Fibroblast of mammary gland (primary cell): ENCODE measurements at regions not wholly inside any gene's neighbourhood (a gene's known extent, or its start where the extent isn't known, plus 50 kb on each side); places are given as distances from the start of the nearest gene placed in this dataset.
"Not testable (repeated sequence)": the region's sequence is repeated elsewhere in the genome, so short reads cannot be mapped to it uniquely, and the experiment has no call there.

Experiments used
- DNase-seq: peaks from one replicate; pipeline ENCODE4 v3.0.0-alpha.2; 2010; ENCODE audit warnings: low read depth
- H3K4me3 ChIP-seq: 2 replicates; pipeline ENCODE4 v1.5.1; 2011; ENCODE audit warnings: low read depth, mild to moderate bottlenecking, low read length, moderate library complexity; ENCODE audit not compliant: control insufficient read depth
- TF ChIP-seq, protein P1 (sequence below): conservative IDR thresholded peaks from 2 replicates; pipeline ENCODE4 v1.5.1; 2011; ENCODE audit warnings: low read depth, low read length, inconsistent platforms; ENCODE audit not compliant: control insufficient read depth, insufficient read depth

DNA sequence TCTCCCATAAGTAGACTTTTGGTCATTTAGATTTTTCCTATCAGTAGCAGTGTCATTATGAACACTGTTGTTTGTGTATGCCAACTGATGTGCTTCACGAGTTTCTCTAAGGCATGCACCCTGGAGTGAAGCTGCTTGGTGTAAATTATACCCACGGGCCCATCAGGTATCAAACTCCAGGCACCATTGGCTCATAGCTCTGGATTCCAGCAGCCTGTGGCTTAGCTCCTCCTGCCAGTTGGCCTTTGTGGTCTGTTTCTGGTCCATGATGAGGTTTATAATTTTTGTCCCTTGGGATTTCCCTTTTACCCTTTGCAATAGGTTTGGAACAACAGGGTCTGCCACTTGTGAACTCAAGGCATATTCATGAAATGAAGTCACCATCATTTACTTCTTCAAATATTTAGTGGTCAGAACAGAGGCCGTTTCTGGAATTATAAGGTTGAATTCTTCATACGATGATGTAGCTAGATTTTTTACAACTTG, 350.5 kb downstream of the PRL start:
- H3K4me3 ChIP-seq: no peak overlapping the region
- peak; percentile 94 for DNase-seq
- TF ChIP-seq, protein P1, sequence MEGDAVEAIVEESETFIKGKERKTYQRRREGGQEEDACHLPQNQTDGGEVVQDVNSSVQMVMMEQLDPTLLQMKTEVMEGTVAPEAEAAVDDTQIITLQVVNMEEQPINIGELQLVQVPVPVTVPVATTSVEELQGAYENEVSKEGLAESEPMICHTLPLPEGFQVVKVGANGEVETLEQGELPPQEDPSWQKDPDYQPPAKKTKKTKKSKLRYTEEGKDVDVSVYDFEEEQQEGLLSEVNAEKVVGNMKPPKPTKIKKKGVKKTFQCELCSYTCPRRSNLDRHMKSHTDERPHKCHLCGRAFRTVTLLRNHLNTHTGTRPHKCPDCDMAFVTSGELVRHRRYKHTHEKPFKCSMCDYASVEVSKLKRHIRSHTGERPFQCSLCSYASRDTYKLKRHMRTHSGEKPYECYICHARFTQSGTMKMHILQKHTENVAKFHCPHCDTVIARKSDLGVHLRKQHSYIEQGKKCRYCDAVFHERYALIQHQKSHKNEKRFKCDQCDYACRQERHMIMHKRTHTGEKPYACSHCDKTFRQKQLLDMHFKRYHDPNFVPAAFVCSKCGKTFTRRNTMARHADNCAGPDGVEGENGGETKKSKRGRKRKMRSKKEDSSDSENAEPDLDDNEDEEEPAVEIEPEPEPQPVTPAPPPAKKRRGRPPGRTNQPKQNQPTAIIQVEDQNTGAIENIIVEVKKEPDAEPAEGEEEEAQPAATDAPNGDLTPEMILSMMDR: no peak

DNA sequence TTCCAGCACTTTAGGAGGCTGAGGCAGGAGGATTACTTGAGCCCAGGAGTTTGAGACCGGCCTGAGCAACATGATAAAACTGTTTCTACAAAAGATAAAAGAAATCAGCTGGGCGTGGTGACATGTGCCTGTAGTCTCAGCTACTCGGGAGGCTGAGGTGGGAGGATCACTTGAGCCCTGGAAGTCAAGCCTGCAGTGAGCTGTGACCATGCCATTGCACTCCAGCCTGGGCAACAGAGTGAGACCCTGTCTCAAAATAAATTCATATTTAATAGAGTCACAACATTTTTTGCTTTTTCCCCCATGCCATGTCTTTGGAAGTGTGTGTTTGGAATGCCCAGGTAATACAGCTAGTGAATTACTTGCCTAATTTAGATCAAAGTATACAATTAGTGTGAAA, 349.6 kb downstream of the PRL start:
- DNase-seq, H3K4me3 ChIP-seq: not testable (repeated sequence)

DNA sequence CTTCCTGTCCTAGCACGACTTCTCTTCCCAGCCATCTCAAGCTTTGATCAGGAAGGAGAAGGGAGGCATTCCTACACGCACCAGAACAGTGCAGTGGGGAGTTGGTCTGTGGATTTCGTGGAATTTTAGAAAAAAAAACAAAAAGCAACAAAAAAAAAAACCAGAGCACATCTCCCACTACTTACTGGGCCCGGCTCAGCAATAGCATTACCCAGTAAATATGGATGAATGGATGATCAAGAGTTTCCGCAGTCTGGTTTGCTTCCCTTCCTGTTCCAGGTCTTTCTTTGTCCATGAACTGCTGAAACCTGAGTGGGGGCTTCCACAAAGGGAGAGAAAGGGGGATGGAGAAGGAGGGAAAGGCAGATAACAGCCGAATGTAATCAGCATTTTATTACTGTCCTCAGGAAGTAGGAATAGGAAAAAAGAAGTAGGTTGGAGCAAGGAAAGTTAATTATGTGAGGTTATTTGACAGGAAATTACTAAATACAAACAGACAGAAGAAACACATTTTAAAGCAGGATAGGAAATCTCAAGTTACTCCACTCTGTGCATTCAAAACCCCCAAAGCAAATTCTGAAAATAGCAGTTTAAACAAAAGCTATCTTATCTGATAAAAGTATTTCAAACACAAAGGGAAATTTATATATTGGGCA, 349.0 kb downstream of the PRL start:
- no peak for DNase-seq
- H3K4me3 ChIP-seq: no peak overlapping the region
- TF ChIP-seq, protein P1: no peak

DNA sequence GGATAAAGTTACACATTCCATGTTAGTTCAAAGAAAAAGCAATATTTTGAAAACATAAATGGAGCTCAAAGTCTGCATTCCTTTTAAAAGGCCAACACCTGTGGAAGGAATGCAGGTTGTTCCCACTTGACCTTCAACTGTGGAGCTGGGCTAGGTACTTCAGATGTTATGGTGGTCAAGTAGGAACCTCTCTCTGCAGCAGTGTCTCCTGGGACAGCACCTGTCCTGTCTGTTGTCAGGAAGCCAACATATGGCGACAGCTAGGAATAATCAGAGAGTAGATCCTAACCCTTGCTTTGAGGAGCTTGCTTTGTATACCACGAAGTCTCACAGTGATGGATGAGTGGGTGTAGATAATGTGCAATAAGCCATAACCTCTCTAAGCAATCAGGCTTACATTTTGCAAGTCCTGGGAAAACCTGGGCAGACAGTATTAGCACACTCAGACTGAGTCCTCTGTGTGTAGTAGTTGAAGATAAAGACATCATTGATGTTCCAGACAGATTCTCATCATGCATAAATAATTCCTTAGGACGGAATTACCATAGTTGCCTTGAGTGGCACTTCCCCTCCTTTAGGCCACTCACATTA, 347.5 kb downstream of the PRL start:
- TF ChIP-seq, protein P1: no peak
- no peak overlapping the region for H3K4me3 ChIP-seq
- no peak for DNase-seq

DNA sequence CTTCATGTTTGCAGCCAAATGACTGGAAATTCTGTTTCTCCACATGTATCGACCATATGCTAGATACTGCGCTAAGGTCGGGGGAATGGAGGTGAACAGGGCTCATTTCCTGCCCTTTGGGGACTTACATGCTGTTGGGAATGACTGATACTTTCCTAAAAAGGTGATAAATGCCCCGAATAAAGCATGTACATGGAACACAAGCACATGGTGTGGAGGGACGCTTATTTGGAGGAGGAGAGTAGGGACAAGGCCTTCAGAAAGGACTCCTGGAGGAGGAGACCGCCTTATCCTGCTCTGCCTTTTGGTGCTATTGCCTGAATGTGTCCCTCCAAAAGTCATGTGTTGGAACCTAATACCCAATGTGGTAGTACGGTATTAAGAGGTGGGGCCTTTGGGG, 344.5 kb downstream of the PRL start:
- TF ChIP-seq, protein P1: no peak
- no peak for DNase-seq
- H3K4me3 ChIP-seq: no peak overlapping the region

DNA sequence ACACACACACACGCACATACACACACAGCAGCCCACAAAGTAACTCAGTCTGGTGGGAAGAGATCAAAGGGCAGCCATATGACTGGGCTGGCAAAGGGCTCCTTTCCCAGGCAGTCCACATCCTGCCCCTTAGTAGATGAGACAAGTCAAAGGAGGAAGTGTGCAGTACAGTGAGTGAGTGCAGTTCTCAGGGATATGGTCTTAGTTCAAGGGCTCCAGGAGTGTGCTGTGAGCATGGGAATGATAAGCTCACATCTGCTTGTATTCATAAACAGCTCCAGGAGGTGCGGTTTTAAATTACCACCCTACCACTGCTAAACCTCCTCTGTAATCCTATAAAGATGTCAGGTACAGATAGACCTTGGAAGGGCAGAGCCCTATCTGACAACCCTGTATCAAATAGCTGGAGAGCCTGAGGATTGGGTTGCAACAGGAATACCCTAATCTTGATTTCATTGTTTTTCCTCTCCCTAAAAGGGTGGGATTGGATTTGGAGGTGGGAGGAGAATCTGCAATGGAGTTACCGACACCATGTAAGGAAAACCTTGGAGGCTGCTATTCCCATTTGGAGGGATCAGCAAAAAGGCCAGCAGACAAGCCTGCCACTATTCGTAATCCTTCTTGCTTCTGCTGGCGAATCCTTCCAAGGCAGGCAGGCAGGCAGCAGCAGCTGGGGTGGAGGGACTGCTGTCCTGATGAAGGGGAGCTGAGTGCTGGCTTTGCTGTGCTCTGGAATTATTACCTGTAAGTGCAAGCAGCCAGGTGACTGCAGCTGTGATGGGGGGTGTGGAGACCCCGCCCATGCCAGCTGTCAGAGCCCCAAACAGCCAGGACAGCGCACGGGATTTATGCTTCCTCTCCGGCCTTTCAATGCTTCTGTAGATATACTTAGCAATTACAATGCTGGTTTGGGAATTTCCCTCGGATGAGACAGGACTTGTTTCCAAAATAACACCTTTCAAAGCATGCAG, 342.7 kb downstream of the PRL start:
- TF ChIP-seq, protein P1: no peak
- H3K4me3 ChIP-seq: no peak overlapping the region
- DNase-seq: peak; percentile 81
